ENCODE measurements at regions not wholly inside any gene's neighbourhood (a gene's known extent, or its start where the extent isn't known, plus 50 kb on each side); places are given as distances from the start of the nearest gene placed in this dataset.
"Not testable (repeated sequence)": the region's sequence is repeated elsewhere in the genome, so short reads cannot be mapped to it uniquely, and the experiment has no call there.

DNA sequence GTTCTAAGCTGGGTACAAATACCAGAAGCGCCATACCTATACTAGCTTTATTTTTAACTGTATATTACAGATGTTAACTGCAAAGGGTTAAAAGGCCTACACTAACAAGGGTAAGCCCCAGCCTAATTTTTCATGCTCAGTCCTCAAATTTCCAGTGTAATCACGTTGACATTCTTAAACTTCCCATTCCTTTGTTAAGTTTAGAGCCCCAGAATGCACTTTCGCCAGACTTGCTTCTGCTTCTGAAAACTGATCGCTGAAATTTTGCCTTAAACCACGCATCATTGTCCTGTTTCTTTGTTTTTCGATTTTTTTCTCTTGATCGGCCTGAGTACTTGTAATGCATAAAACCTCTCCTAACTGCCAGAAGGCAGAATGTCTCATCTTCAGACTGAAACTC, 2141.9 kb upstream of the AGA start:
- DNase-seq (ENCODE audit: low spot score): no peak

DNA sequence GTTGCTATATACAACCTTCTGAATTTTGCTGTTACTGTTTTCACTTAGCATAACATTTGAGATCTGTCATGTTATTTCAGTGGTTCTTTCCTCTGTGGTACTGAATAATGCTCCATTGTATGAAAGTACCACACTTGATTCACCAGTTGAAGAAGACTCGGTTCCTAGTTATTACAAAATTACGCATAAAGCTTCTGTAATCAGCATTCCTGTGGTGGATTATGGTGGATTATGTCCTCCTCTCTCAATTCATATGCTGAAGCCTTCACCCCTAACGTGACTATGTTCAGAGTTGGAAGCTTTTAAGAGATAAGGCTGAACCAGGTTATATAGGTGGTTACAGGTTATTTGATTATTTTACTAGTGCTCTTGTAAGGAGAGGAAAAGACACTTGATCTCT, 2143.5 kb upstream of the AGA start:
- DNase-seq (ENCODE audit: low spot score): no peak

DNA sequence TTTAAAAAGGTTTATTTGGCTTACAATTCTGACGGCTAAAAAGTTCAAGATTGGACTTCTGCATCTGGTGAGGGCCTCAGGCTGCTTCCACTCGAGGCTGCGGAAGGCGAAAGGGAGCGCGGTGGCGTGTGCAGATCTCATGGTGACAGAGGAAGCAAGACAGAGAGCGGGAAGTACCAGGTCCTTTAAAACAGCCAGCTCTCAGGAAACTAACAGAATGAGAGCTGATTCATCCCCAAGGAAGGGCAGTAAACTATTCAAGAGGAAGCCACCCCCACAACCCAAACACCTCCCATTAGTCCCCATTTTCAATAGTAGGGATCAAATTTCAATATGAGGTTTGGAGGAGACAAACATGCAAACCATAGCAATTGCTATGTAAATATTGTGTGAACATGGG, 2144.2 kb upstream of the AGA start:
- no peak for DNase-seq (ENCODE audit: low spot score)

DNA sequence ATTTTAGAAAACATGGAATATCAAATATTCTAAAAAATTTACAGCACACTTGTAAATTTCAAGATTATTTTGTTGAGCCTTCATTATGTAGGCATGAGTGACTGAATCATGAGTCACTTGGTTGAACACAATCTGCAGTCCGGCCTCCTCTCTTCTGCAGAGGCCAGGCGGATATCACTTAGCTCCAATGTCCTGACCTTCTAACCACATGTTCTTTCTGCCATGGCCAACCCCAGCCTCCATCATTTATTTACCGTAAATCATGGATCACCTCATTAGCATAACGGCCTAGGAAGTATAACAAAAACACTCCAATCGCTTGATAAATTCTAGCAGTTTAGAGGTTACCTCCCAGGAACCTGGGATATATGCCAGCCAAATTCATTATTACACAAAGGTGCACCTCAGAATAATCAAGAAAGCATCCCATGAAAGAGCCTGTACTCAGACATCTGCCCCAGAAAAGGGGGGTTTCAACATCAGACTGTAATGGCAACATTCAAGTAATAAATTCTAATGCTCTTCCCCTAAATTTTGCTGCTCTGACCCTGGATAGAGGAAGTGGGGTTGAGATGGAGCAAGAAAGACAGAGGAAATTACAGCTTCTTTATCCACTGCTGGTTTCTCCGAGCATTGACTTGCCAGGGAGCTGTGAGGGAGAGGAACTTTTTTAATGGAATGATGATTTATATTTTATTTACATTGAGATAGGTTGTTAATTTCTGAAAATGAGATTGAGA, 2153.6 kb upstream of the AGA start:
- DNase-seq (ENCODE audit: low spot score): no peak

DNA sequence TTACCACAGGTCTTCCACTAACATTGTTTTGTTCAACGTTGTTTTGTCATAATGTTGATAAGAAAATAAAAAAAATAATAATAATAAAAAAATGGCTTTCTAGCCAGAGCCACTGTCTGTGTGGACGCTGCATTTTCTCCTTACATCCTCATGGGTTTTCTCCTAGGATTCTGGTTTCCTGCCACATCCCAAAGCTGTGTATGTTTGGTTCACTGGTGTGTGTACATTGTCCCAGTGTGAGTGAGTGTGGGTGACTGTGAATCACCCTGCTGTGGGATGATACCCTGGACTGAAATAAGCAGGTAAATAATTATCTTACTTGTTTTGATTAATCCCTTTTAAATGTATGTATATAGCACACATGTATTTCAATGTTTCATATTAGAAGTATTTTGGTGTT, 2154.4 kb upstream of the AGA start:
- no peak for DNase-seq (ENCODE audit: low spot score)

DNA sequence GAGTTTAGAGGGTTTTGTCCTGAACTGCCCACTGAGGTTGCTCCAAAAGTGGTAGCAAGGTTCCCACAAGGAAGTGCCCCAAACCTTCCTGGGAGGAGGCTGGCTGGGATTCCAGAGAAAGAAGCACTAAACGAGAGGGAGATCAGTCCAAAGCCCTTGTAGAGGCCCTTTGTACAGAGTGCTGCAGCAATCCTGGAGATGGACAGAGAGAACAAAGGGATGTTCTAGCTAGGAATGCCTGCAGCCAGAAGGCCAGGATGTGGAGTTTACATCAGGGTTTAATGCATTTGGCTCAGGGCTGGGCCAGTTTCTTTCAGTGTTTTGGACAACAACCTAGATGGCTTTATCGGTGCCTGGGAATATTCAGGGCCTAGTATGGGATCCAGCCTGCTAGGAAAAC, 2155.1 kb upstream of the AGA start:
- DNase-seq (ENCODE audit: low spot score): no peak

DNA sequence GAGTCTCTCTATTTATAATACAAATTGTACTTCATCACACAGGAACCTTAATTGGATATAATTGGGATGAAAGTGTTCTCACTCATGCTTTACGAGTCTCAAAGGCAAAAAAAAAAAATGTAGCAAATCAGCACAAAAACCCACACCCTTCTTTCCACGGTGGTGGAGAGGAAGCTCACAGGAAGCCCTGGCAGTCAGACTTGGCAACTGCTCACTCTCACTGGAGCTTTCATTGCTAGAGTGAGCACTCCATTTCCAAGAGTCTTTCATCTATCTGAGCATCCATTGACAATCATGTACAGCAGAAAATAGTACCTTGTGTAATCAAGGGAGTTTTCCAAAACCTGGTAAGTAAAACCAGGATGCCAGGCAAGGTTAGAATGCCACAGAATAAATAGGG, 2159.4 kb upstream of the AGA start:
- no peak for DNase-seq (ENCODE audit: low spot score)

DNA sequence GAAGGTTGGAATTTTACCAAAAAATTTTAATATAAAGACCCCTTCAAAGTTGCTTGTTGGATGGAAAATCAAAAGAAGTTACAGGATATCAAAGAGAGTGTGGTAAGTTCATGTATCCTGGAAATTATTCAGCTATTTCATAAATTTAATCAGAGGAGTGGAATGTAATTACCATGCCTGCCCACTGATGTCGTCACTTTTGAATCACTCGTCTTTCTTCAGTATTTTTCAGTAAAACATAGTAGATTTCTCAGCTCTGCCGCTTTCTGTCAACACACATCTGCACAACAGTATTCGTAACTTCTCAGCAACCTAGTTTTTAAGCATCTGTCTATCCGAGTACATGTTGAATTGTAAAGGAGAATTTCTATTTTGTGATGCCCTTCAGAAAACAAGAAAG, 2163.0 kb upstream of the AGA start:
- DNase-seq (ENCODE audit: low spot score): no peak

DNA sequence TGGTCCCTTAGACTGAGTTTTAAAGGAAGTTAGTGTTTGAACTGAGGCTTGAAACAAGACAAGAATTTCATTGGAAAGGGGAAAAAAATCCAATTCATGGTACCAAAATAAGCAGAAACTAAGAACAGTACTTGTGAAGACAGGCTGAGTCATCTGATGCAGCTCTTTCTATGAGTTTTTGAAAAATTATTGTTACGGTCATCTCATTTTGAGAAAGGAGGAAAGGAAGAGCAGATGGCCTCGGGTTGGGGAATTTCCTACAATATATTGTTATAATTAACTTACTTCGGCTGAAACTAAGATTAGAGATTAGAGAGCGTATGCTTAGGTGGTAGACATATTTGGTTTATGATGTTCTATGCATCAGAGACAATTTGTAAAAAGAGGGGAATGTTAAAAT, 2164.8 kb upstream of the AGA start:
- no peak for DNase-seq (ENCODE audit: low spot score)

DNA sequence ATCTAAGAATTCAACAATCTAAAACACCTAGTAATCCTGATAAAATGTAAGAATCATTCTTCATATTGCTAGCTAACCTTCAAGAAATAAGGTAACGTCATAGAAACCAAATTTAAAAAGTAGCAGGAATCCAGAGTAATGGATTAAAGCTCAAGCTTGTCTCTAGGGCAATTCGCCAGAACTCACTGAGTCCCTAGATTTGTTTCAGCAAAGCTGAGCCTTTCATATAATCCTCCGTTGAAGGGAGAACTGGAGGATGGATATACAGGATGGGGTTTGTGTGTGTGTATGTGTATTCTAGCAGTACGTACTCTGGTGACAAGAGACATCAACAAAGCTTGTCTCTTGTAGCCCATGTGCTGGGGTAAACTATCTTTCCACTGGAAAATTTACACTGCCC, 2173.5 kb upstream of the AGA start:
- no peak for DNase-seq (ENCODE audit: low spot score)

DNA sequence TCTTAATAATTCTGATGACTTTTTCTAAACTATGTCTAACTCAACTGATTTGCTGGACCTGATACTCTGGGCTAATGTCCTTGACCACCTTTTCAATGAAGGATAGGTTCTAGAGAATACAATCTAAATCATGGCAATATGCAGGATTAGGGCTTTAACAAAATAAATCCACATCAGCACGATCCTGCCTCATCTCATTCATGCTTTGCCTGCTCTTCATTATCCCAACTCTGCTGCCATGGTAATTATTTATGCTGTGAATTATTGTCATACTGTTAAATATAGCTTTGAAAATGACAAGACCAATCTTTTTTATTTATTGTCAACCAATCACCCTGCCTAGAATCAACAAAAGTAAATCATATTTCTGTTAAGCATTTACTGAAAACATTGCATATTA, 2176.7 kb upstream of the AGA start:
- no peak for DNase-seq (ENCODE audit: low spot score)

DNA sequence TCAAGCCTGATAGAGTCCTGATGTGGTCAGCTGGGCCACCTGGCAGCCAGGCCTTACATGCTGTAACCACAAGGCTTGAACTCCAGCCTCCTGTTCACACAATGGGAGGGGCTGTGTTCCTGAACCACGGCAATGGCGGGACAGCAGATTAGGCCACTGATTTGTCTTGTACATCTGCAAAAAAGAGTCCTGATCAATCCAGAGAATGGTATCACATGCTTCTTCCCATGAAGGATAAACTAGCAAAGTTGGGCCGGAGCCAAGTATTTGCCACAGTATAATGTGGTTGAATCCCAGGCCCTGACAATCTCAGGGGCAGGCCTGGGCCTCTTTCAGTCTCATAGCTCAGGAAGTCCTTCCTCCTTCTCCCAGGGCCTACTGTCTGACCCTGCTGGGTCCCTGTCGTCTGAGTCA, 2182.5 kb upstream of the AGA start:
- no peak for DNase-seq (ENCODE audit: low spot score)

DNA sequence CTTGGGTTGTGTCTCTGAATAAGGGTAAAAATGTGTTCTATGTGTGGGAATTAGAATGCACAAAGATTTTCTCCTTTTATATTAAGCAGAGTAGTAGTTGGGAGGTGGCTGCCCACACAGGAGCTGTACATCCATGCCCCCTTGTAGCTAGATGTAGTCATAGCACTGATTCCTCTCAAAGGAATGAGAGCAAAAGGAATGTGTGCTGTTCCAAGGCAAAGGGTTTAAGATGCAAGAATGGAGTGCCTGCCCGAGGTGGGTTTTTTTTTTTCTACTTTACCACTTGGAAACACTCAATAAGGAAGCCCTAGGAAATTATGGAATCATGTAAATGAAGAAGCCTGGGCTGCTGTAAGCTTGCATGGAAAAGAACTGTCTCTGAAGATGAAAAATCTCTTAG, 2183.2 kb upstream of the AGA start:
- DNase-seq (ENCODE audit: low spot score): no peak

DNA sequence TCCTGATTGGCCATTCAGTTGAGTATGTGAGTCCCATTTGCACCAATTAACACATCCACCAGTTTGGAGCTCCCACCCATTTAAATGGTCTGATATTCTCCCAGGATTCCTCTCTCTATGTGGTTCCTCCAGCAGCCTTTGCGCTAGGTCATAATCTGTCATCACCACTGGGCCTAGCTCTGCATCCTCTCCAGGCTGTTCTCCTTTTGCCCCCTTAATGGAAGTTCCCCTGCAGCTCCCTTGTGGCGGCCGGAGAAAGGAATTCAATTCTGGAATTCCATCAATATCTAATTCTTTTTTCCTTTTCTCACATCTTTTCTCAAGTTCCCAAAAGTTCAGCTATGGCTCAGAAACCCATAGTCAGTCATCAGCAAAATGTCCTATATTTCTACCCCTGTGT, 2184.4 kb upstream of the AGA start:
- DNase-seq (ENCODE audit: low spot score): no peak

DNA sequence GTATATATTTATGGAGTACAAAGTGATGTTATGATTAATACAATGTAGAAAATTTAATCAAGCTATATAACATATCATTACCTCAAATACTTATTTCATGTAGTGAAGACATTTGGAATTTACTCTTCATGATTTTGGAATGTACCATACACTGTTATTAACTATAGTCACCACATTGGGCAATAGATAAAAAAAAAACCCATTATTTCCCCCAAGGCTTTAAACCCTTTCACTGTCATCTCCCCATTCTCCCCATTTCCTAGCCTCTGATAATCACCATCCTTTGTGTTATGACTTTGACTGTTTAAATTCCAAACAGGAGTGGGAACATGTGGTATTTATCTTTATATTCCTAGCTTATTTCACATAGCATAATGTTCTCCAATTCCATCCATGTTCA, 2189.1 kb upstream of the AGA start:
- no peak for DNase-seq (ENCODE audit: low spot score)

DNA sequence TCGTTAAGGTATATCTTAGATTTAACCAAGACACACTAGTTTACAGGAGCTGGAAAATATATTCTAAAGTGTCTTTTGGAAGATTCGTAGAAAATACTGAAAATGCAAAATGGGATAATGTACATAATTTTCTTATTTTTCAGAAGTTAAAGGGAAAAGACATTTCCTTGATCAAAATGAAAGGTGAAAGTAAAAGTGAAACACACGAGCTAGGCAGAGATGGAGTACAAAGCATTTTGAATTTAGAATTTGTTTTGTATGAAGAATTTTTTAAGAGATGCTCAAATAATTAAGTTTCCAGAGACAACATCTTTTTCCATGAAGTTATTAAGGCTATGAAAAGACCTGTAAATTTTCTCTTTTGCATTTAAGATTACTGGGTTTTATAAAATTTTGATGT, 2192.6 kb upstream of the AGA start:
- DNase-seq (ENCODE audit: low spot score): no peak

DNA sequence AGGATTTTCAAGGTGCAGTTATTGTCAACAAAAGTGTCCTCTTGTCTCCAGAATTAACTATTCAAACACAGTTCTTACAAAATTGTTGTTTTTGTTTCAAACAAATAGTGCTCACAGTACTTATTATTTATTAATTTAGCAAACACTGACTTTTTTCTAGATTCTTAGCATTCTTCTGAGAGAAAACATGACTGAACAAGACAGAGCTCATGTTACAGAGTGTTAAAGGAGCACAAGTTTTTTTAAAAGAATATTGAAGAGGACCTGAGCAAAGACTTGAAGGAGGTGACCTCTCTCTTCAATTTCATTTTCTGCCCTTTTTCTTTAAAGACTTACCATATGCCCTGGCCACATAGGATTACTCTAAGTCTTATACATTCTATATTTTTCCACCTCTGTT, 2220.3 kb upstream of the AGA start:
- DNase-seq (ENCODE audit: low spot score): no peak

DNA sequence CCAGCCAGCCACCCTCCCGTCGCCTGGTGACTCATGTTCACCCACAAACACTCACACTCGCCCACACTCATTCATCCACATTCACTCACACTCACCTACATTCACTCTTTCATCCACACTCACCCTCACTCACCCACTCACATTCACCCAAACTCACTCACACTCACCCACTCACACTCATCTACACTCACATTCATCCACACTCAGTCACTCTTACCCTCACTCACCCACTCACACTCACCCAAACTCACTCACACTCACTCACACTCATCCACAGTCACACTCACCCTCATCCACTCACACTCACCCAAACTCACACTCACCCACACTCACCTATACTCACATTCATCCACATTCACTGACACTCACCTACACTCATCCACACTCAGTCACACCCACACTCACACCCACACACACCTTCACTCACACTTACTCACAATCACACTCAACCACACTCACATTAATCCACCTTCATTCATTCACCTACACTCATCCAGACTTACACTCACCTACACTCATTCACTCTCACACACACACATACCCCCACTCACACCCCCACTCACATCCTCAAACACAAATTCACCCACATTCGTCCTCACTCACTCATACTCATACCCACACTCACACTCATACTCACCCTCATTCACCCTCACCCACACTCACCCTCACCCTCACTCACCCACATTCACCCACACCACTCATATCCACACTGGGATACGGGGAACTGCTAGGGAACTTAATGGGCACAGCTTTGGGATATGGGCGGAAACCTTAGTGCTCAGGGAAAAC, 2221.6 kb upstream of the AGA start:
- no peak for DNase-seq (ENCODE audit: low spot score)

DNA sequence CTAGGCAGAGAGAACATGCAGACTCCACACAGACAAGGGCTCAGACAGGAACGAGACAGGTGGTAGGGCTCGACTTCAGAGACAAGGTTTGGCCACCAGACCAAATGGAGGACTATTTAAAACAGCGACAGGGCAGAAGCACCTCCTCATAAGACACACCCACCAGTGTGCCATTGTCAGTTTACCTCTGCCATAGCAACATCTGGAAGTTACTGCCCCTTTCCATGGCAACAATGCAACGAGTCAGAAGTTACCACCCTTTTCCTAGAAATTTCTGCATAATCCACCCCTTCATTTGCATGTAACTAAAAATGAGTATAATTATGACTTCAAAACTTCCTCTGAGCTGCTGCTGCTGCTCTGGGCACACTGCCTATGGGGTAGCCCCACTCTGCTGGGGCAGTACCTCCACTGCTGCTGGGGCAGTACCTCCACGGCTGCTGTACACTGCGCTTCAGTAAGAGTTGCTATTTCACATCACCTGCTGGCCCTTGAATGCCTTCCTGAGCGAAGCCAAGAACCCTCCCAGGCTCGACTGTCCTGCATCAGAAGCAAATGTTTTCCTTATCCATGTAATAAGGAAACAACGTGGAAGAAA, 2222.3 kb upstream of the AGA start:
- DNase-seq (ENCODE audit: low spot score): no peak

DNA sequence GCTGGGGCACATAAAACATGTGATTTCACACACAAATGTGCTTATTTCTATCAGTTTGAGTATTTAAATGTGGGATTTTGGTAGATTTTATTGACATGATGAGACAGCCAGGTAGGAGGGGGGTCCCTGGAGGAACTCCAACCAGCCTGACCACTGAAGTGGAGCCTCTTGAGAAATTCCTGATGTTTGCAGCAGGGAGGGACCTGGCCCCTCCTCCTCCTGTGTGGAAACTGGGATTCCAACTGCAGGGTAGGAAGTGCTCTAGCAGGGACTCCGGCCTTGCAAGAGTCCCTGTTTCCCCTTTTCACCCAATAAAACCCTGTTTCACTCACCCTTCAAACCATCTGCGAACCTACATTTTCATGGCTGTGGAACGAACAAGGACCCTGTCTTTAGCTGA, 2224.0 kb upstream of the AGA start:
- DNase-seq (ENCODE audit: low spot score): no peak

DNA sequence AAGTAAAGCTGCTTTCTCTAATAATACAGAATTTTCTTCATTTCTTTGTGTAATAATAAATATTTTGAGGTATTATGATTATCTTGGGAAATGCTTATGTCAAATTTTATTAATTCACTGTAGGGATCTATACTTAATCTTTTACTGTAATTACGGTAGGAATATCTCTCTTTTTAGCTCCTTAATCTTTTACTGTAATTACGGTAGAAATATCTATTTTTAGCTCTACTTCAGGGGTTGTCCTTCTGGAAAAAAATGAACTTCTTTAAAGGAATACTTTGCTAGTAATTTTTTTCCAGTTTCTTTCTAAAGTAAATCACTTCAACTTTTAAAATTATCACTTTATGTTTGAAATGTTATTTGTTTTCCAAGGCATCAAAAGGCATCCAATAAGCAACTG, 2229.4 kb upstream of the AGA start:
- no peak for DNase-seq (ENCODE audit: low spot score)

DNA sequence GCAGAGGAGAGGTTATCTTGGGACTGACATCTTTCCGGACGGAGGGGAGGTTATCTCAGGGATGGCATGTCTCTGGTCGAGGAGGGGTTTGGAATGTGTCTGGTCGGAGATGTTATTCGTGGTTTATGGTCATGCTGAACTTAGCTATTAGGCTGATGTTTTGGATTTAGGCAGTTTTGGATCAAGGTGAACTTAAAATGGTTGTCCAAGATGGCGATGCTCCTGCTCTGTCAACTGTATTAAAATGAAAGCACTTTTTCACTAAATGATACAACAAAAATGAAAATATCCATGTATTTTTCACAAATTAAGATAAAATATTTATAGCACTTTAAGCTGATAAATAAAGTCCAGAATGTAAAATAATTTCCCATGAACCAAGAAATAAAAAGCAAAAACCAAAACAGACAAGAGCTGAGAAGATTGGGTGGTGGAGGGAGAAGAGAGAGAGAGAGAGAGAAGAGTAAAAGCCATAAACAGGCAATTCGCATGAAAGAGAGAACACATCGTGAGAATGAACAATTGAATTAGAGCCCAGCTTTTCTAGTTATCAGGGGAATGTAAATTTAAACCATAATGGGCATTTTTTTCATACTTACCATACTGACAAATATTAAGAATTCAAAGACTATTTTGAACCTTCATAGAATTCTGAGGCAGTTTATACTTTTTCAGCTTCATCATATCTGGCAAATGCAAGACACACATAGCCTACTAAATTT, 2236.0 kb upstream of the AGA start:
- DNase-seq (ENCODE audit: low spot score): no peak

DNA sequence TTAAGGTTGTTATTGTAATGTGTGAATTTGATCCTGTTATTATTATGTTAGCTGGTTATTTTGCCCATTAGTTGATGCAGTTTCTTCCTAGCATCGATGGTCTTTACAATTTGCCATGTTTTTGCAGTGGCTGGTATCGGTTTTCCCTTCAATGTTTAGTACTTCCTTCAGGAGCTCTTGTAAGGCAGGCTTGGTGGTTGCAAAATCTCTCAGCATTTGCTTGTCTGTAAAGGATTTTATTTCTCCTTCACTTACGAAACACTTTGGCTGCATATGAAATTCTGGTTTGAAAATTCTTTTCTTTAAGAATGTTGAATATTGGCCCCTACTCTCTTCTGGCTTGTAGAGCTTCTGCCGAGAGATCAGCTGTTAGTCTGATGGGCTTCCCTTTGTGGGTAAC, 2241.4 kb upstream of the AGA start:
- DNase-seq (ENCODE audit: low spot score): not testable (repeated sequence)
